Astrocyte (in vitro differentiated cells and primary cell): ENCODE measurements at regions not wholly inside any gene's neighbourhood (a gene's known extent, or its start where the extent isn't known, plus 50 kb on each side); places are given as distances from the start of the nearest gene placed in this dataset.

Experiments used
- EZH2 ChIP-seq: IDR thresholded peaks from 2 replicates; pipeline ENCODE4 v1.6.1; 2012; ENCODE audit warnings: mild to moderate bottlenecking, low read length, inconsistent platforms; ENCODE audit not compliant: insufficient read depth
- TF ChIP-seq, protein P1 (sequence below): IDR thresholded peaks from 2 replicates; pipeline ENCODE4 v1.5.1; 2011; ENCODE audit warnings: low read depth, mild to moderate bottlenecking, inconsistent platforms, low read length, moderate library complexity; ENCODE audit not compliant: insufficient read depth

GRCh38 chr1:219323426-219323825, 149.7 kb downstream of the LYPLAL1 start:
- TF ChIP-seq, protein P1, sequence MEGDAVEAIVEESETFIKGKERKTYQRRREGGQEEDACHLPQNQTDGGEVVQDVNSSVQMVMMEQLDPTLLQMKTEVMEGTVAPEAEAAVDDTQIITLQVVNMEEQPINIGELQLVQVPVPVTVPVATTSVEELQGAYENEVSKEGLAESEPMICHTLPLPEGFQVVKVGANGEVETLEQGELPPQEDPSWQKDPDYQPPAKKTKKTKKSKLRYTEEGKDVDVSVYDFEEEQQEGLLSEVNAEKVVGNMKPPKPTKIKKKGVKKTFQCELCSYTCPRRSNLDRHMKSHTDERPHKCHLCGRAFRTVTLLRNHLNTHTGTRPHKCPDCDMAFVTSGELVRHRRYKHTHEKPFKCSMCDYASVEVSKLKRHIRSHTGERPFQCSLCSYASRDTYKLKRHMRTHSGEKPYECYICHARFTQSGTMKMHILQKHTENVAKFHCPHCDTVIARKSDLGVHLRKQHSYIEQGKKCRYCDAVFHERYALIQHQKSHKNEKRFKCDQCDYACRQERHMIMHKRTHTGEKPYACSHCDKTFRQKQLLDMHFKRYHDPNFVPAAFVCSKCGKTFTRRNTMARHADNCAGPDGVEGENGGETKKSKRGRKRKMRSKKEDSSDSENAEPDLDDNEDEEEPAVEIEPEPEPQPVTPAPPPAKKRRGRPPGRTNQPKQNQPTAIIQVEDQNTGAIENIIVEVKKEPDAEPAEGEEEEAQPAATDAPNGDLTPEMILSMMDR, result no peak
- no peak for TF ChIP-seq EZH2
